Vagina (tissue), 2 donors: ENCODE measurements at regions not wholly inside any gene's neighbourhood (a gene's known extent, or its start where the extent isn't known, plus 50 kb on each side); places are given as distances from the start of the nearest gene placed in this dataset.

Source experiments
- CTCF ChIP-seq, 3 experiments: fragments of 450-650 bp in 2 of 3; fragments of 200-600 bp in 1 of 3; sonication (generic) in 1 of 3; IDR thresholded peaks; one replicate each; pipeline ENCODE4 v1.5.1; 2017 to 2019; ENCODE audit warnings: antibody characterized with exemption in 3 of 3, mild to moderate bottlenecking in 2 of 3, moderate library complexity in 2 of 3
- POLR2A ChIP-seq, 2 donors: fragments of 450-650 bp; IDR thresholded peaks; one replicate each; pipeline ENCODE4 v1.6.1; 2017; ENCODE audit warnings: antibody characterized with exemption in 2 of 2, mild to moderate bottlenecking in 2 of 2, moderate library complexity in 2 of 2
- POLR2AphosphoS5 ChIP-seq, 2 donors: sonication (generic); formaldehyde crosslinking; IDR thresholded peaks; one replicate each; pipeline ENCODE4 v1.9.0; 2017; ENCODE audit warnings: antibody characterized with exemption in 2 of 2, mild to moderate bottlenecking in 2 of 2, low read depth in 1 of 2; ENCODE audit not compliant: insufficient read depth in 1 of 2

DNA sequence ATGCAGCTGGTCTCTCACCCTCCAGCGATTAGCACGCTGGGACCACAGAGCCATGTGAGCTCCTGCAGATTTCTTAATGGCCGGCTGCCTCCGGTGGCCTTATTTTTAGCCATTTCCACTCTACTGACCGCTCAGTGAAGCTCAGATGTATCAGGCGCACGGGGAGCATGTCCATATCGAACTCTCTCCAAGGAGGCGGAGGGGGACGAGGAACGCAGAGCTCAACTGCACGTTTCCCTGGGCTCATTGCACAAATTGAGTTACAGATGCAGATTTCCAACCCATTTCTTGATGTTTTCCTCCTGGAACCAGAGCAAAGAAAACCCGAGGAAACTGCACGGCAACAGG lies 207.1 kb downstream of the CTTN start:
- no peak for TF ChIP-seq CTCF (IDR thresholded peaks at IDR 0.05)
- TF ChIP-seq POLR2A (IDR thresholded peaks at IDR 0.05) = no peak
- TF ChIP-seq POLR2AphosphoS5 (IDR thresholded peaks at IDR 0.05; ENCODE audit: insufficient read depth in 1 of 2, low read depth in 1 of 2) = no peak
